IPS DF 6.9 (cell line): ENCODE measurements at regions not wholly inside any gene's neighbourhood (a gene's known extent, or its start where the extent isn't known, plus 50 kb on each side); places are given as distances from the start of the nearest gene placed in this dataset.

Experiments
- DNase-seq: peaks from one replicate; pipeline ENCODE4 v3.0.0-alpha.2; 2013; ENCODE audit warnings: low read depth, low spot score
- H3K27ac ChIP-seq: one replicate; pipeline ENCODE4 v1.5.1; 2013; ENCODE audit warnings: low read length, control low read depth
- H3K27me3 ChIP-seq: 2 replicates; pipeline ENCODE4 v1.6.1; 2013; ENCODE audit warnings: mild to moderate bottlenecking, low read length; ENCODE audit not compliant: control insufficient read depth, insufficient read depth
- H3K36me3 ChIP-seq: 2 replicates; pipeline ENCODE4 v1.6.1; 2013; ENCODE audit warnings: low read length; ENCODE audit not compliant: control insufficient read depth, insufficient read depth
- H3K4me1 ChIP-seq: 2 replicates; pipeline ENCODE4 v1.6.1; 2013; ENCODE audit warnings: low read length; ENCODE audit not compliant: control insufficient read depth, insufficient read depth
- H3K4me3 ChIP-seq: 2 replicates; pipeline ENCODE4 v1.5.1; 2013; ENCODE audit warnings: mild to moderate bottlenecking, low read length
- H3K9me3 ChIP-seq: 2 replicates; pipeline ENCODE4 v1.6.1; 2013; ENCODE audit warnings: low read length, inconsistent platforms; ENCODE audit not compliant: control insufficient read depth, insufficient read depth
- WGBS: extraction: QIAGEN DNeasy Blood & Tissue Kit; methylation state at CpG from one replicate; pipeline ENCODE4 v1.1.7; 2013; ENCODE audit warnings: mixed read lengths, missing lambda C conversion rate; ENCODE audit not compliant: insufficient read length, insufficient coverage; 5-methylcytosine and 5-hydroxymethylcytosine counted together

DNA sequence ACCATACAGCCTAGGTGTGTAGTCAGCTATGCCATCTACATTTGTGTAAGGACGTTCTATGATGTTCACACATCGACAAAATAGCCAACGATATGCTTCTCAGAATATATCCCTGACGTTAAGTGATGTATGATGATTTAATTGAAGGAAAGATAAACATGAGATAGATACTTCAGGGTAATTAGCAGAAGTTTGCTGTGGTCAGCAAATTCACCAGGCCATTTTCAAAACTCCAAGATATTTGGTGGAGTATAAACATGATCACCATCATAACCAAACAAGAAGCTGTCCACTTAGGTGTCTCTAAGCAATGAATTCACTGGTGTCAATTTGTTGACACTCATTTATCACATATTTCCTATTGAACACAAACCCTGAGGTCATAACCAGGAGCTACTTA lies 885.6 kb upstream of the NR2F2 start:
- DNase-seq = no peak
- H3K36me3 ChIP-seq = no peaks in the 10 kb centered on the region
- H3K27ac ChIP-seq = no peak overlapping the region
- H3K4me3 ChIP-seq = no peak overlapping the region
- no peaks in the 10 kb centered on the region for H3K27me3 ChIP-seq
- WGBS = no CpG with 5 or more reads among the region's 4 CpGs
- H3K9me3 ChIP-seq = no peaks in the 10 kb centered on the region
- no peaks in the 10 kb centered on the region for H3K4me1 ChIP-seq

DNA sequence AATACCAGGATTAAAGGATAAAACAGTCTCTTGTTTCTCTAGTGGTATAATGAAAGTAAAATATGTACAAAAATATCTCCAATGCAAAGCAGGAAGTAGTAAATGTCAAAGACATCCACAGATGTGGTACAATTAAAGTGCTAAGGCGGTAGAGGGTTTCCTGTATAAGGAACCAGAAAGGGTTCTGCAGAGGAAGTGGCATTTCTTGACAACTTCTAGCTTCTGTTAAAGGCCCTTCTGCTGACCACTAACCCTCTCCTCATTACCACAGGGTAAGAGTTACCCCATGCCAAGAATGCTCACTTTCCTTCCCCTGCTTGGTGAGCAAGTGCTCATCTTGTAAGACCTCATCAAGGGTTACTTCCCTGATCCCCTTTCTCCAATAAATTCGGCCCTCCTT lies 883.6 kb upstream of the NR2F2 start:
- Histone ChIP-seq H3K9me3 (no peaks in the 10 kb centered on the region), H3K4me3 (no peak overlapping the region), H3K27ac (no peak overlapping the region)

DNA sequence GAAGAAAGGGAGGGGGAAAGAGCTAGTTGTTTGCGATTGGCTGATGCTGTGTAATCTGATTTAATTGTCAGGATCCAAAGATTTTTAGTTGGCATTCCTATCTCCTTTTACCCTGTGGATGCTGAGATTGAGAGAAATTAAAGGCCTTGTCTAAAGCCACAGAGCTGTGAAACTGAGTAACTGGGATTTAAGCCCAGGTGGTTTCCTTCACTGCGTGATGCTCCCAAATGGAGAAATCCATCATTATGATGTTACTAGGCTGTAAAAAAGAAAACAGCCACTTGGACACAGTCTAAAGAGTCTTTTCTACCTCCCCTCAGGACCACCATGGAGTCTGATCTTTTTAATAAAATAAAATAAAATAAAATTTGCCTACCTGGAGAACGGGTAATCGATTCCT lies 883.0 kb upstream of the NR2F2 start:
- Histone ChIP-seq H3K27ac (no peak overlapping the region), H3K36me3 (no peaks in the 10 kb centered on the region), H3K4me3 (no peak overlapping the region), H3K4me1 (no peaks in the 10 kb centered on the region), H3K27me3 (no peaks in the 10 kb centered on the region), H3K9me3 (no peaks in the 10 kb centered on the region)
- no peak for DNase-seq
- no CpG with 5 or more reads among the region's 4 CpGs for WGBS

More for the DNA sequence above, 883.6 kb upstream of the NR2F2 start:
- no peak for DNase-seq
- Histone ChIP-seq H3K36me3 (no peaks in the 10 kb centered on the region), H3K27me3 (no peaks in the 10 kb centered on the region), H3K4me1 (no peaks in the 10 kb centered on the region)
- no CpG with 5 or more reads among the region's 2 CpGs for WGBS

DNA sequence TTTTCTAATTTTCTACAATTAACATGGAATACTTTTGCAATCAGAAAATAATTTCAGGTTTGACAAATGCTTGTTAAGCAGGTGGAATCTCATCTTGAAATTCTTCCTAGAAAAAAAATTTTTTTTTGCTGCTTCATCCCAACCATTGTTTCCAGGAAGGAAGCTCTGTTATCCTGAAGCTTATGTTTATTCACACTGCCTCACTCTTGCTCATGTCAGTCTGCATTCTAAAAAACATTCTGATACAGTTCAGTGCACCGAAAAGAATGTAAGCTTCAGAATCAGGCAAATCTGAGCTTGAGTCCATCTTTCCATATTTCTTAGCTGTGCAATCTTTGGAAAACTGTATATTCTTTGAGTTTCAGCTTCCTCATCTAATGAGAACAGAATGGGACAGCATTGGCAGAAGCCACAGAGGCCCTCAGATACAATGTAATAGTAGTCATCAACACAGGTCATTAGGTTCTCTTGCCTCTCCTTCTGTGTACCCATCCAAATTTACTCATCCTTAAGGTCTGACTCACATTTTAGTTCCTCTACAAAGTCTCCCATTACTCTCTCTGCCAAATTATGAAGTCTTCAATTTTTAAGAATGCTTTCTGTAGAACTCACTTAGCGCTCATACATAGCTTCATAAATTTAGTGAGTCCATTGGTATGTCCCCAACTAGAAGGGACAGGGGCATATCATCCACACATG lies 881.8 kb upstream of the NR2F2 start:
- WGBS = no CpG with 5 or more reads among the region's 2 CpGs
- no peak overlapping the region for H3K27ac ChIP-seq

DNA sequence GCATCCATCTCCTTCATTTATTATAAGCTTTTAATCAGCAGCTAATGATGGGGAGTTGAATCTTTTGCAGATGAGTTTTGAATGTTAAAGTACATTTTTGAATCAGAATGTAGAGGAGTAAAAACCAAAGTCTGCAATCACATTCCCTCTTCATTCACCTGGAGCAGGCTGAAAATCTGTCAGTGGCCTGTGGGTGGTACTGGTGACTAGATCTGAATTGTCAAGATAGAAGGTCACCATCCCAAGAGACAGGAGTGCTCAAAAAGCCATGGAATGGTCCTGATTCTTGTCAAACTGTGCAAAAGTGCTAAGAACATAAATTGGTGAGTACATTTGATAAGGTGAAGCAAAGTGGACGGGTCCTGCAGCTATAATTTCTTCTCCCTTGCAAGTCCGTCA lies 881.3 kb upstream of the NR2F2 start:
- no peak overlapping the region for H3K4me3 ChIP-seq
- no peaks in the 10 kb centered on the region for H3K27me3 ChIP-seq
- no CpG with 5 or more reads among the region's 2 CpGs for WGBS
- no peak for DNase-seq
- no peak overlapping the region for H3K27ac ChIP-seq
- H3K9me3 ChIP-seq = no peaks in the 10 kb centered on the region
- no peaks in the 10 kb centered on the region for H3K36me3 ChIP-seq
- H3K4me1 ChIP-seq = no peaks in the 10 kb centered on the region

More for the DNA sequence above, 881.8 kb upstream of the NR2F2 start:
- no peak overlapping the region for H3K4me3 ChIP-seq
- DNase-seq = no peak
- H3K27me3 ChIP-seq = no peaks in the 10 kb centered on the region
- H3K4me1 ChIP-seq = no peaks in the 10 kb centered on the region
- no peaks in the 10 kb centered on the region for H3K36me3 ChIP-seq
- no peaks in the 10 kb centered on the region for H3K9me3 ChIP-seq

DNA sequence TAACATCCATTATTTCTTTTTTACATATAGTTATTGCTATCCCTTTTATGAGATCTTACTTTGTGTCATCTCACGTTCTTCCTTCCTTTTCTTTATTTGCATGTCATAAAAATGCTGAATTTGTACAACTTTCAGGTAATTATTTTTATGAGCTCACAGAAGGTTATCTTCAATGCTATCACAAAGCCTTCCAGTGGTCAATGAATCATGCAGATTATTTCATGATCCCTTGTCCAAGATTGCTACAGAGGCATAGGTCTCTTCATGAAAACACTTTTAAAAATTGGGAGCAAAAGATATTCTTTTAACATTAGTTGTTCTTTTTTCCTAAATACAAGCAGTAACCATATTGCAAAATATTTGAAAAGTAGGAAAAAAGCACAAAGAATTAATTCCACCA lies 880.1 kb upstream of the NR2F2 start:
- Histone ChIP-seq H3K27ac (no peak overlapping the region), H3K36me3 (no peaks in the 10 kb centered on the region), H3K4me1 (no peaks in the 10 kb centered on the region), H3K27me3 (no peaks in the 10 kb centered on the region), H3K9me3 (no peaks in the 10 kb centered on the region), H3K4me3 (no peak overlapping the region)
- WGBS = no CpG with 5 or more reads among the region's 1 CpG
- DNase-seq = no peak

DNA sequence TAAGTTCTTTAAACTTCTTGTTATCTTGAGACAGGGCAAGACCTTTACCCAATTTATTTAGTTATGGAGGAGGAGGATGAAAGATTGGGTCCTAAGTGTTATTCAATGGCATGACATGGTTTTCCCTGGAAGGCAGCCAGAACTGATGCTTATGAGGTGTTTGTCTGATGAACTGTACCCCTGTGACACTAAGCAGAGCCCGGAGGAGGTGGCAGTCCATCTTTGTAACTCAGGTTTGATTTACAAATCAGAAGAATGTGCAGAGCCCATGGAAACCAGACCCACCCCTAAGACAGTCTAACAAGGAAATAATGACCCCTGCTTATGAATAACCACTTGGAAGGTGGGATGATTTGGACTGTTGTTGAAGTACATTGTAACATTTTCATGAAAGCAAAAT lies 878.6 kb upstream of the NR2F2 start:
- H3K27ac ChIP-seq = no peak overlapping the region
- DNase-seq = no peak
- no peaks in the 10 kb centered on the region for H3K36me3 ChIP-seq
- H3K4me1 ChIP-seq = no peaks in the 10 kb centered on the region
- no CpG with 5 or more reads among the region's 1 CpG for WGBS
- no peaks in the 10 kb centered on the region for H3K27me3 ChIP-seq
- H3K9me3 ChIP-seq = no peaks in the 10 kb centered on the region
- no peak overlapping the region for H3K4me3 ChIP-seq

DNA sequence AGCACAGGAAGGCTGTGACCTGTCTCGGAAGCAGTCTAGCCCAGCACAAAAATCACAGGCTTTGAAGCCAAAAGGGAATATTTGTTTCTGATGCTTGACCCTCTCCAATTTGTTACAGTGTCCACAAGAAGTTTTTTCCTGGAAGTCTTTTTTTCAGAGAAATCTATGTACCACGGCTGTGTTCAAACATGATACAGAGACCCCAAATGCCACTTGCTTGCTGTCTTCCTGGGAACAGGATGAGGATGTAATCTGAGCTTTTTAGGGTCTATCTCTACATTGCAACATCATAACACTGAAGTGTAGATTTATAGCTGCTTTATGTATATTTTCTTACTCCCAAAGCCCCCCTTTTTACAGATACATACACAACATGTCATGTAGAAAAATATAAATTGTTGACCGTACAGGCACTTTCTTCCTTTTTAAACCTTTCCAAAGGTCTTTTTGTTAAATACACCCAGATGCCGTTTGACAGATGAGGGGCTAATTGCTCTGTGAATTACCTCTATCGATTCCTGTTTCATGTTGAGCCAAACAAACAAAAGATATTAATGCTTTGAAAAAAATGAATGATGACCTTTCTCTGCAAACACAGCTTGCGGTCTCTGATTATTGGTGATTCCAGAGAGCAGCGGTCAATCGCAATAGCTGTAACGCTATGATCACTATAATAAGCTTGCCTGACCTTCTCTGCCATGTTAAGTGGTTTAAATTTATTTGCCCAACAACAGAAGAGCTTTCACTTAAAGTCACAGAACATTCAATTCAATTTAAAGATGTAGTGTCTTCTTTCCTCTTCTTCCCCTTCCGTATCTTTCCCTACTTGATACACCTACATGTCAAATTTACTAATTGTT lies 875.9 kb upstream of the NR2F2 start:
- H3K4me1 ChIP-seq = no peaks in the 10 kb centered on the region
- no peaks in the 10 kb centered on the region for H3K36me3 ChIP-seq
- DNase-seq = no peak
- no peaks in the 10 kb centered on the region for H3K27me3 ChIP-seq
- no peak overlapping the region for H3K4me3 ChIP-seq
- no peak overlapping the region for H3K27ac ChIP-seq
- WGBS = no CpG with 5 or more reads among the region's 10 CpGs
- no peaks in the 10 kb centered on the region for H3K9me3 ChIP-seq

DNA sequence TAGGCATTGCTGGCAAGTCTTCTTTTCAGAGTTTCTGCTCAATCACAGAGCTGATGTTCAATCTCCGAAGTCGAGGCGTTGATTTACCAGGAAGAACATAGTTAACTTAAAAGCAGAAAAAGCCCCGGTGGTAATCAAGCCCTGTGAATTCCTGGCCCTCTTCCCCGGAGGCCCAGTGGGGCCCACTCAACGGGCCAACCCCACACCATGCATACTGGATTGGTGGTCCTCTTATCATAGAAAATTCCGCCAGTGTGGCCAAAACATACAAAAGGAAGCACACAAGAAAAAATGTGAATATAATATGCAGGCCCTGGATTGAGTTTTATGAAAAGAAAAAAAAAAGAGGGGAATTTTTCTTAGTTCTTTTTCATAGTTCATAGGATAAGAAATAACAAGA lies 873.0 kb upstream of the NR2F2 start:
- Histone ChIP-seq H3K27me3 (no peaks in the 10 kb centered on the region), H3K9me3 (no peaks in the 10 kb centered on the region), H3K4me3 (no peak overlapping the region), H3K4me1 (no peaks in the 10 kb centered on the region), H3K27ac (no peak overlapping the region), H3K36me3 (no peaks in the 10 kb centered on the region)
- no peak for DNase-seq
- WGBS = no CpG with 5 or more reads among the region's 7 CpGs

DNA sequence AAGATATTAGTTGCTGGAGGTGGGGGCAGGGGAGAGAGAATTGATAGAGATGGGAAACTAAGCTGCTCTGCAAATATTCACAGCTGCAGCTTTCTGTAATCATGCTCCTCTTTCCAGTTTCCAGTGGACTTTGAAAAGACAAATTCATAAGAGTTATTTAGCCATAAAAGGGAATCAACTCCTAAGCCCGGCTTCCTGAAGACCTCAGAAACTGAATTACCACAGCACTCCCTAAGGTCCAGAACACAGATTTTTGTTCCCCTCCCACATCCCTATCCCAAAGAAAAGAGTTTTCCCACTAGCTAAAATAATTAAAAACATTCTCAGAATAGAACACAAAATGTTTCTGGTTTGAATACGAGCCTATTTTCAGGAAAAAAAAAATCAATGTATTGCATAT lies 871.8 kb upstream of the NR2F2 start:
- Histone ChIP-seq H3K27me3 (no peaks in the 10 kb centered on the region), H3K4me3 (no peak overlapping the region), H3K4me1 (no peaks in the 10 kb centered on the region), H3K9me3 (no peaks in the 10 kb centered on the region), H3K36me3 (no peaks in the 10 kb centered on the region), H3K27ac (no peak overlapping the region)
- WGBS = no CpG with 5 or more reads among the region's 2 CpGs
- no peak for DNase-seq
